ENCODE measurements at regions not wholly inside any gene's neighbourhood (a gene's known extent, or its start where the extent isn't known, plus 50 kb on each side); places are given as distances from the start of the nearest gene placed in this dataset.

- TF ChIP-seq EZH2 (IDR thresholded peaks at IDR 0.05) = no peak
- TF ChIP-seq EZH2phosphoT487 (IDR thresholded peaks at IDR 0.05) = no peak
- no peak for TF ChIP-seq CTCF (IDR thresholded peaks at IDR 0.05)
These were observed 222.1 kb downstream of the PARM1 start for GRCh38 chr4:75154994-75155393.
